Psoas muscle (tissue), 7 donors: ENCODE measurements at regions not wholly inside any gene's neighbourhood (a gene's known extent, or its start where the extent isn't known, plus 50 kb on each side); places are given as distances from the start of the nearest gene placed in this dataset.

ENCODE experiments used
- ATAC-seq, 4 donors: fragments of 200-7000 bp; cut with Tn5 transposase; one replicate each; pipeline ENCODE4 v1.9.1; 2020; ENCODE audit warnings: moderate library complexity in 3 of 4, mild to moderate bottlenecking in 2 of 4
- DNase-seq, 2 donors: peaks; one replicate each; pipeline ENCODE4 v3.0.0-alpha.2; 2020
- H3K27ac ChIP-seq: fragments of 200-600 bp; one replicate; pipeline ENCODE4 v1.8.0; 2022
- H3K27me3 ChIP-seq, 3 donors: fragments of 200-600 bp in 1 of 3; one replicate each; pipeline versions ENCODE4 v1.6.1 to v1.8.0; 2013 to 2022; ENCODE audit warnings: low read length in 2 of 3, mild to moderate bottlenecking in 2 of 3, moderate library complexity in 1 of 3; ENCODE audit not compliant: insufficient read depth in 3 of 3
- H3K36me3 ChIP-seq, 2 donors: fragments of 200-600 bp in 1 of 2; one replicate each; pipeline versions ENCODE4 v1.6.1 to v1.8.0; 2013 to 2022; ENCODE audit warnings: low read depth in 1 of 2, mild to moderate bottlenecking in 1 of 2, moderate library complexity in 1 of 2; ENCODE audit not compliant: insufficient read depth in 1 of 2
- H3K4me1 ChIP-seq: fragments of 200-600 bp; one replicate; pipeline ENCODE4 v1.8.0; 2022
- H3K4me3 ChIP-seq: fragments of 200-600 bp; one replicate; pipeline ENCODE4 v1.8.0; 2022; ENCODE audit warnings: mild to moderate bottlenecking
- H3K9me3 ChIP-seq: fragments of 200-600 bp; one replicate; pipeline ENCODE4 v1.8.0; 2022
- WGBS, 3 donors: extraction: QIAGEN DNeasy Blood & Tissue Kit; methylation state at CpG; one replicate each; pipeline versions ENCODE4 v1.1.6 to v1.1.7; 2013; 5-methylcytosine and 5-hydroxymethylcytosine counted together
- intact Hi-C, 2 donors: fragments of 100-400 bp; cut with DNase I; formaldehyde crosslinking; loops; one replicate each; pipeline versions ENCODE4 v1.11.0 to v1.14.2; 2022
- TF ChIP-seq, protein P1 (sequence below): fragments of 200-600 bp; IDR thresholded peaks from one replicate; pipeline ENCODE4 v1.8.0; 2022; ENCODE audit warnings: antibody characterized with exemption
- donor health status: healthy with polysubstance abuse.
- donor health status: DM: no; HTN: no; CAD: no; lungs with moderate emphysema.
- donor health status: Bipolar disorder and iron deficiency.
- donor health status: healthy.
- donor health status: DM: yes; HTN: yes; CAD: no.
- donor health status: DM: no; HTN: no; CAD: no.
- donor health status: DM: yes; HTN: yes; CAD: no.

DNA sequence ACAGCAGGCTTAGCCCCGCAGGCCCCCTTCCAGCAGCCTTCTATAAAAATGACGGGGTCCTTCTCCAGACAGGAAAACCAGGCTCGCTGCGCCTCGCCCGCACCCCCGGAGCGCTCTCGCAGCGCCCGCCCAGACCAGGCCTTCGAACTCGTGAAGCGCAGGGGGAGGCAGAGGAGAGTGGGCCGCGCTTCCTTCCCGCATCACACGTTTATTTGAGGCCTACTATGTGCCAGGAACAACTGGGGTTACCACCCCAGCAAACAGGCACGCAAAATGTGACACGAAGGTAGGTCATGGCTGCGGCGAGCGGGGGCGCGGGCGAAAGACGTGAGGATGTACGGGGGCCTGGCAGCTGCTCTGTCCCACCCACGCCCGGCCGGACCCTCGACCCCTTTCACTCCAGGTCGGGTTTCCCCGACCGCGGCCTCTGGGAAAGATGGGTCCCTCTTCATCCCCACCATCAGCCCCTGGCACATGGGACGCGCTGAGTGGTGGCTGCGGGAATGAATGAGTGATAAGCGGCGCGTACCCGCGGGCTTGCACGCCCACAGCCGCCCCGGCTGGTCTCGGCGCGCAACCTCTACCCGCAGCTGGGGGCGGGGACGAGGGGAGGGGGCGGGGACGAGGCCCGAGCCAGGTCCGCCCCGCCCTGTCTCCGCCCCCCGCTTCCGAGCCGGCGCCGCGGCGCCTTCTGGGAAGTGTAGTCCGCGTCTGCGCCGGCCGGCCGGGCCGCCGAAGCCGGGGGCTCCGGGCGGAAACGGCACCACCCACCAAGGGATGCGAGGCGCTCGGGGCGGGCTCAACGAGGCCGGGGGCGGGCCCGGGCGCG, 59.1 kb downstream of the ZNF467 start:
- peak; percentile 91 to 97 (median 93) for ATAC-seq
- H3K4me1 ChIP-seq, result peaks cover 29% of the 10 kb centered on the region

DNA sequence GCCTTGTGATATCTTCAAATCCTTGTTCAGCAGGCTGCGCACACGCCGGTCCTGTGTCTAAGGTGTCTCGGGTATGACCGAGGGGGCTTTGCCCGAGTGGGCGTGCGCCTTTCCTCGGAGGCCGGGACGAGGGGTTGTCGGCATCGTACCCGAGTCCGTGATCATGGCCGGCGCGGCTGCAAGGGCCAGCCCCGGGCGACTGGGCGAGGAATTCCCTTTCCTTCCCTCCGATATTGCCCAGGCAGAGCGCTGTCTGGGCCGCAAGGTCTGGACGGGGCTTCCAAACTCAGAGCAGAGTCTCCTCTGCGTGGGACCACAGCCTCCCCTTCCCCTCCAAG, 59.7 kb downstream of the ZNF467 start:
- Histone ChIP-seq H3K27me3 (no peaks in the 10 kb centered on the region), H3K27ac (no peak overlapping the region), H3K4me3 (peak overlapping the region; percentile 86), H3K4me1 (peaks cover 25% of the 10 kb centered on the region), H3K36me3 (no peaks in the 10 kb centered on the region), H3K9me3 (peaks cover 12% of the 10 kb centered on the region)
- 66 to 86% (median 78%) methylated on average over 25 to 26 of the region's 26 CpGs for WGBS, 3 donors
- intact Hi-C loops, result no loop called here
- ATAC-seq (no peak), DNase-seq (no peak)
- TF ChIP-seq, protein P1, sequence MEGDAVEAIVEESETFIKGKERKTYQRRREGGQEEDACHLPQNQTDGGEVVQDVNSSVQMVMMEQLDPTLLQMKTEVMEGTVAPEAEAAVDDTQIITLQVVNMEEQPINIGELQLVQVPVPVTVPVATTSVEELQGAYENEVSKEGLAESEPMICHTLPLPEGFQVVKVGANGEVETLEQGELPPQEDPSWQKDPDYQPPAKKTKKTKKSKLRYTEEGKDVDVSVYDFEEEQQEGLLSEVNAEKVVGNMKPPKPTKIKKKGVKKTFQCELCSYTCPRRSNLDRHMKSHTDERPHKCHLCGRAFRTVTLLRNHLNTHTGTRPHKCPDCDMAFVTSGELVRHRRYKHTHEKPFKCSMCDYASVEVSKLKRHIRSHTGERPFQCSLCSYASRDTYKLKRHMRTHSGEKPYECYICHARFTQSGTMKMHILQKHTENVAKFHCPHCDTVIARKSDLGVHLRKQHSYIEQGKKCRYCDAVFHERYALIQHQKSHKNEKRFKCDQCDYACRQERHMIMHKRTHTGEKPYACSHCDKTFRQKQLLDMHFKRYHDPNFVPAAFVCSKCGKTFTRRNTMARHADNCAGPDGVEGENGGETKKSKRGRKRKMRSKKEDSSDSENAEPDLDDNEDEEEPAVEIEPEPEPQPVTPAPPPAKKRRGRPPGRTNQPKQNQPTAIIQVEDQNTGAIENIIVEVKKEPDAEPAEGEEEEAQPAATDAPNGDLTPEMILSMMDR, result no peak

More for the DNA sequence above, 59.1 kb downstream of the ZNF467 start:
- no peaks in the 10 kb centered on the region for H3K27me3 ChIP-seq
- WGBS, 3 donors, result 5 to 12% (median 9%) methylated on average over 35 to 88 of the region's 88 CpGs
- H3K36me3 ChIP-seq, result no peaks in the 10 kb centered on the region
- intact Hi-C loops, result no loop called here
- peak; percentile 91 to 94 for DNase-seq
- peak overlapping the region; percentile 74 for H3K27ac ChIP-seq
- peaks cover 12% of the 10 kb centered on the region for H3K9me3 ChIP-seq
- TF ChIP-seq, protein P1, result no peak
- peak overlapping the region; percentile 86 for H3K4me3 ChIP-seq

DNA sequence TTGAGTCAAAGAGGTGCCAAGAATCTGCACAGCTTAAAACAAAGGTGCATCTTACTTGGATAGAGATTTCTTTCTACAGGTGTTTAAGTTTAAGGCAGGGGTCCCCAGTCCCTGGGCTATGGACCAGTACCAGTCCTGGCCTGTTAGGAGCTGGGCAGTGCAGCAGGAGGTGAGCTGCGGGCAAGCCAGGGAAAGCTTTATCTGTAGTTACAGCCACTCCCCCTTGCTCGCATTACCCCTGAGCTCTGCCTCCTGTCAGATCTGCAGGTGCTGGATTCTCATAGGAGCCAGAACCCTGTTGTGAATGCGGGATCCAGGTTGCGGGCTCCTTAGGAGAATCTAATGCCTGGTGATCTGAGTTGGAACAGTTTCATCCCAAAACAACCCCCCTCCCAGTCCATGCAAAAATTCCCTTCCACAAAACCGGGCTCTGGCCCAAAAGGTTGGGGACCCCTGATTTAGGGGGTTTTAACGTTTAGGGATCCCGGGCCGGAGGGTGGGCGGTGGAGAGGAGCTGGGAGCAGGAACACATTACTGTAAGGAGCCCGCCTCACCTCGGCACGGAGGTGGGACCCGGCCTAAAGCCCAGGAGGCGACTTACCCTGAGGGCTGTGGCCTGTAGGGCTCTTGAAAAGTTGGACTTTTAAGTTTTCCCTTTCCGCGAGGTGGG, 60.2 kb downstream of the ZNF467 start:
- ATAC-seq (no peak), DNase-seq (no peak)
- WGBS, 3 donors, result 86 to 90% (median 89%) methylated on average over 16 of the region's 16 CpGs
- H3K36me3 ChIP-seq, result no peaks in the 10 kb centered on the region
- intact Hi-C loops, result no loop called here
- no peak overlapping the region for H3K4me3 ChIP-seq
- no peak overlapping the region for H3K27ac ChIP-seq
- TF ChIP-seq, protein P1, result no peak
- H3K9me3 ChIP-seq, result peaks cover 12% of the 10 kb centered on the region
- peaks cover 25% of the 10 kb centered on the region for H3K4me1 ChIP-seq
- no peaks in the 10 kb centered on the region for H3K27me3 ChIP-seq

DNA sequence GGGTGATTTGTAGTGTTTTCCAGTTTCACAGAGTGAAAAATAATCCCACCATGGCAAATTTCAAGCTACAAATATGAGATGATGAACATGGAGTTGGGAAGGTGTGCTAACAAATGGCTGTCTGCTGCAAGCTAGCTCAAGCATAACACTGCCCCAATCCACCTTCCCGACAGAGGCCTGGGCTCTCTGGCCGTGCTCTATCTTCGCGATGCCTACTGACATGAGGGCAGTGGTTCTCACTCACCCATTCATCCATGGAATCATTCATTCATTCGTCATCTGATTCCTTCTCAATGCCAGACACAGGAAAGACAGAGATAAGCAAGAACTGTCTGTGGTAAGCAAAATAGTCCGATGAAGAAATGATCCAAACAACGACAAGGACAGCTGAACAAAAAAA, 65.4 kb downstream of the ZNF467 start:
- no peak for DNase-seq
- no peak overlapping the region for H3K4me3 ChIP-seq
- no peaks in the 10 kb centered on the region for H3K27me3 ChIP-seq
- 88 to 95% (median 94%) methylated on average over 7 of the region's 7 CpGs for WGBS, 3 donors
- H3K36me3 ChIP-seq, result no peaks in the 10 kb centered on the region
- TF ChIP-seq, protein P1, result no peak
- no peak overlapping the region for H3K27ac ChIP-seq
- H3K4me1 ChIP-seq, result no peaks in the 10 kb centered on the region
- intact Hi-C loops, result no loop called here
- H3K9me3 ChIP-seq, result peaks cover 12% of the 10 kb centered on the region
- ATAC-seq, result no peak
